ENCODE measurements at regions not wholly inside any gene's neighbourhood (a gene's known extent, or its start where the extent isn't known, plus 50 kb on each side); places are given as distances from the start of the nearest gene placed in this dataset.

- TF ChIP-seq, protein P1, sequence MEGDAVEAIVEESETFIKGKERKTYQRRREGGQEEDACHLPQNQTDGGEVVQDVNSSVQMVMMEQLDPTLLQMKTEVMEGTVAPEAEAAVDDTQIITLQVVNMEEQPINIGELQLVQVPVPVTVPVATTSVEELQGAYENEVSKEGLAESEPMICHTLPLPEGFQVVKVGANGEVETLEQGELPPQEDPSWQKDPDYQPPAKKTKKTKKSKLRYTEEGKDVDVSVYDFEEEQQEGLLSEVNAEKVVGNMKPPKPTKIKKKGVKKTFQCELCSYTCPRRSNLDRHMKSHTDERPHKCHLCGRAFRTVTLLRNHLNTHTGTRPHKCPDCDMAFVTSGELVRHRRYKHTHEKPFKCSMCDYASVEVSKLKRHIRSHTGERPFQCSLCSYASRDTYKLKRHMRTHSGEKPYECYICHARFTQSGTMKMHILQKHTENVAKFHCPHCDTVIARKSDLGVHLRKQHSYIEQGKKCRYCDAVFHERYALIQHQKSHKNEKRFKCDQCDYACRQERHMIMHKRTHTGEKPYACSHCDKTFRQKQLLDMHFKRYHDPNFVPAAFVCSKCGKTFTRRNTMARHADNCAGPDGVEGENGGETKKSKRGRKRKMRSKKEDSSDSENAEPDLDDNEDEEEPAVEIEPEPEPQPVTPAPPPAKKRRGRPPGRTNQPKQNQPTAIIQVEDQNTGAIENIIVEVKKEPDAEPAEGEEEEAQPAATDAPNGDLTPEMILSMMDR (IDR thresholded peaks at IDR 0.05): no peak
- TF ChIP-seq POLR2A (IDR thresholded peaks at IDR 0.05): no peak
These were observed 113.0 kb upstream of the EYA4 start for GRCh38 chr6:133128191-133128590.
